ENCODE measurements at regions not wholly inside any gene's neighbourhood (a gene's known extent, or its start where the extent isn't known, plus 50 kb on each side); places are given as distances from the start of the nearest gene placed in this dataset.
A peak's percentile ranks its signal among the peaks of the same experiment; 100 is the strongest.

DNA sequence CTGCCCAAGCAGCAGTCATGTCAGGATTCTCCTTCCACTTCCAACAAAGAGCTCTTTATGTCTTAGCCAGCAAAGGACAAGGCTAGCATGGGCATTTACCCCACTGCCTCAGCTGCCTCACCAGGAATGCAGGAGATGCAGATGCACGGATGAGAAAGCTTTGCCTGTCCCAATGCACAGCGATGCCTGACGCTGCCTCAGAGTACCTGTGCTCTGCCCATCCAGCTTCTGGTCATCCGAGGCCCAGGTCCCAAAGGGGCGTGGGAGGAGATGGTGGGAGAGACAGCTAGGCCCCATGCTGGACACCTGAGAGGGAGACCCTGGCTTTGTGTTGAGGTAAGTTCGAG, 59.0 kb downstream of the IRF2BP2 start:
- H3K4me1 ChIP-seq (ENCODE audit: control insufficient read depth, insufficient read depth, low read length) = peaks cover 11% of the 10 kb centered on the region
- peaks cover 20% of the 10 kb centered on the region for H3K9me1 ChIP-seq (ENCODE audit: insufficient read depth, low read length)
- no peak overlapping the region for H2AK9ac ChIP-seq (replicated peaks; ENCODE audit: low read depth, low read length, poor library complexity)
- no peak overlapping the region for H2BK15ac ChIP-seq (ENCODE audit: low read depth, low read length)
- no peaks in the 10 kb centered on the region for H3K79me1 ChIP-seq (ENCODE audit: low read depth in 1 of 2, low read length in 2 of 2)
- intact Hi-C loops (cut with micrococcal nuclease) = no loop called here
- H2BK120ac ChIP-seq (ENCODE audit: low read depth, low read length) = no peak overlapping the region; the same call in 1 of the 2 replicates
- H3K27me3 ChIP-seq (ENCODE audit: control insufficient read depth, insufficient read depth, low read length) = no peaks in the 10 kb centered on the region
- TF ChIP-seq MAZ (IDR thresholded peaks at IDR 0.05; ENCODE audit: borderline replicate concordance, low read depth, low read length) (no peak), MXI1 (IDR thresholded peaks at IDR 0.05; ENCODE audit: borderline replicate concordance, low read depth, low read length) (no peak), SMC3 (IDR thresholded peaks at IDR 0.05; ENCODE audit: low read depth, low read length) (no peak), RAD21 (IDR thresholded peaks at IDR 0.05; ENCODE audit: low read length) (no peak), RCOR1 (IDR thresholded peaks at IDR 0.05; ENCODE audit: insufficient replicate concordance, low read length) (no peak), CEBPB (IDR thresholded peaks at IDR 0.05; ENCODE audit: low read depth, low read length) (no peak), BHLHE40 (IDR thresholded peaks at IDR 0.05; ENCODE audit: low read depth, low read length) (no peak), CHD1 (IDR thresholded peaks at IDR 0.05; ENCODE audit: low read depth, low read length) (no peak), USF2 (IDR thresholded peaks at IDR 0.05; ENCODE audit: low read depth, low read length) (no peak)
- TF ChIP-seq, protein P1, sequence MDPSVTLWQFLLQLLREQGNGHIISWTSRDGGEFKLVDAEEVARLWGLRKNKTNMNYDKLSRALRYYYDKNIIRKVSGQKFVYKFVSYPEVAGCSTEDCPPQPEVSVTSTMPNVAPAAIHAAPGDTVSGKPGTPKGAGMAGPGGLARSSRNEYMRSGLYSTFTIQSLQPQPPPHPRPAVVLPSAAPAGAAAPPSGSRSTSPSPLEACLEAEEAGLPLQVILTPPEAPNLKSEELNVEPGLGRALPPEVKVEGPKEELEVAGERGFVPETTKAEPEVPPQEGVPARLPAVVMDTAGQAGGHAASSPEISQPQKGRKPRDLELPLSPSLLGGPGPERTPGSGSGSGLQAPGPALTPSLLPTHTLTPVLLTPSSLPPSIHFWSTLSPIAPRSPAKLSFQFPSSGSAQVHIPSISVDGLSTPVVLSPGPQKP (IDR thresholded peaks at IDR 0.05; ENCODE audit: borderline replicate concordance, low read depth, low read length) = no peak
- no peak overlapping the region for H3K56ac ChIP-seq (ENCODE audit: extremely low read depth, insufficient read depth, low read length)
- no peak overlapping the region for H3K18ac ChIP-seq (ENCODE audit: low read depth, low read length)
- no peak overlapping the region for H3K4me2 ChIP-seq (ENCODE audit: low read depth, low read length)
- no peak overlapping the region for H4K5ac ChIP-seq (ENCODE audit: low read depth, low read length)
- H4K8ac ChIP-seq (ENCODE audit: low read depth in 2 of 2, low read length in 2 of 2) = no peak overlapping the region
- no peak overlapping the region for H2BK20ac ChIP-seq (ENCODE audit: low read depth, low read length)
- no peak overlapping the region for H2AFZ ChIP-seq (replicated peaks; ENCODE audit: low read length, poor library complexity)
- no peaks in the 10 kb centered on the region for H3K36me3 ChIP-seq (ENCODE audit: control insufficient read depth, insufficient read depth, low read length)
- H2BK5ac ChIP-seq (ENCODE audit: low read depth, low read length, poor library complexity, severe bottlenecking) = no peak overlapping the region
- ChIA-PET CTCF (interaction anchor here (0.6 kb wide), 1 partner anchor 49 kb away, joined by 3 read pairs; no protein-coding TSS in a partner anchor), POLR2A (ENCODE audit: unreplicated experiment) (no interaction called here)
- no peak overlapping the region for H3K4me3 ChIP-seq (ENCODE audit: insufficient read depth, low read depth, low read length)
- H4K91ac ChIP-seq (ENCODE audit: insufficient read depth, low read depth, low read length) = no peak overlapping the region
- BruUV-seq (replicated peaks) = no TSS peak
- no peak overlapping the region for H3K14ac ChIP-seq (replicated peaks; ENCODE audit: low read depth, low read length)
- H3K27ac ChIP-seq (ENCODE audit: insufficient read depth, low read length) = no peak overlapping the region
- in situ Hi-C loops (cut with MboI; ENCODE audit: low sequenced_read_pairs) = no loop called here
- 100% methylated on average over 1 of the region's 6 CpGs; no CpG with 5 or more reads in 1 of the 2 experiments for WGBS, 2 experiments (ENCODE audit: extremely low coverage in 2 of 2, insufficient read length in 1 of 2)
- no peaks in the 10 kb centered on the region for H3K9me3 ChIP-seq (ENCODE audit: control insufficient read depth, insufficient read depth, low read length)
- H2AK5ac ChIP-seq (ENCODE audit: low read depth, low read length) = 0 out of 2 replicates have a peak overlapping the region, but pooled peaks have one; percentile 4
- H4K20me1 ChIP-seq (ENCODE audit: insufficient read depth, low read length) = no peaks in the 10 kb centered on the region
- no peak overlapping the region for H3K23ac ChIP-seq (ENCODE audit: low read depth, low read length)
- H3K9ac ChIP-seq (ENCODE audit: low read depth, low read length) = no peak overlapping the region
- dilution Hi-C loops (cut with HindIII; ENCODE audit: low sequenced_read_pairs, unreplicated experiment) = no loop called here
- no peak overlapping the region for H3K4ac ChIP-seq (ENCODE audit: low read depth, low read length)
- no peak for DNase-seq
- no peak for ATAC-seq (ENCODE audit: low read depth)

All from IMR-90 (cell line).